ENCODE measurements at regions not wholly inside any gene's neighbourhood (a gene's known extent, or its start where the extent isn't known, plus 50 kb on each side); places are given as distances from the start of the nearest gene placed in this dataset.

DNA sequence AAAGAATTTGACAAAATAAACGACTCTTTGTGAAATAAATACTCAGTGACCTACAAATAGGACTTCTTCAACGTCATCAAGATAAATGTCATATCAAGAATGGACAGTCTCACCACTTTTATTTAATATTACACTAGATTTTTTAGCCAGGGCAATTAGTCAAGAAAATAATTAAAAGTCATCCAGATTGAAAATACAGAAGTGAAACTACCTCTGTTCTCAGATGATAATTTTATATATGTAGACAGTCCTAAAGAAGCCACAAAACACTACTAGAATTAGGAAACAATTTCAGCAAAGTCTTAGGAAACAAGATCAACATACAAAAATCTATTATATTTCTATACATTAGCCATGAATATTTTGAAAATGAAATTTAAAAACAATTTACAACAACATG, 689.6 kb upstream of the SEL1L start:
- TF ChIP-seq, protein P1, sequence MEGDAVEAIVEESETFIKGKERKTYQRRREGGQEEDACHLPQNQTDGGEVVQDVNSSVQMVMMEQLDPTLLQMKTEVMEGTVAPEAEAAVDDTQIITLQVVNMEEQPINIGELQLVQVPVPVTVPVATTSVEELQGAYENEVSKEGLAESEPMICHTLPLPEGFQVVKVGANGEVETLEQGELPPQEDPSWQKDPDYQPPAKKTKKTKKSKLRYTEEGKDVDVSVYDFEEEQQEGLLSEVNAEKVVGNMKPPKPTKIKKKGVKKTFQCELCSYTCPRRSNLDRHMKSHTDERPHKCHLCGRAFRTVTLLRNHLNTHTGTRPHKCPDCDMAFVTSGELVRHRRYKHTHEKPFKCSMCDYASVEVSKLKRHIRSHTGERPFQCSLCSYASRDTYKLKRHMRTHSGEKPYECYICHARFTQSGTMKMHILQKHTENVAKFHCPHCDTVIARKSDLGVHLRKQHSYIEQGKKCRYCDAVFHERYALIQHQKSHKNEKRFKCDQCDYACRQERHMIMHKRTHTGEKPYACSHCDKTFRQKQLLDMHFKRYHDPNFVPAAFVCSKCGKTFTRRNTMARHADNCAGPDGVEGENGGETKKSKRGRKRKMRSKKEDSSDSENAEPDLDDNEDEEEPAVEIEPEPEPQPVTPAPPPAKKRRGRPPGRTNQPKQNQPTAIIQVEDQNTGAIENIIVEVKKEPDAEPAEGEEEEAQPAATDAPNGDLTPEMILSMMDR (IDR thresholded peaks at IDR 0.05; ENCODE audit: borderline replicate concordance, extremely low read depth, low read length, poor library complexity, severe bottlenecking), result no peak
- TF ChIP-seq EZH2 (IDR thresholded peaks at IDR 0.05; ENCODE audit: borderline replicate concordance, low read depth, low read length, severe bottlenecking), result no peak

Measured in DND-41 (cell line).